GM21825 (cell line): ENCODE measurements at regions not wholly inside any gene's neighbourhood (a gene's known extent, or its start where the extent isn't known, plus 50 kb on each side); places are given as distances from the start of the nearest gene placed in this dataset.
"Not testable (repeated sequence)": the region's sequence is repeated elsewhere in the genome, so short reads cannot be mapped to it uniquely, and the experiment has no call there.

Experiments used
- ATAC-seq: cut with Tn5 transposase; IDR thresholded peaks from one replicate; pipeline ENCODE4 v1.9.1; 2021; ENCODE audit warnings: mild to moderate bottlenecking, moderate library complexity; ENCODE audit not compliant: unreplicated experiment

GRCh38 chr20:48040051-48040450, 254.8 kb upstream of the SULF2 start:
- no peak for ATAC-seq

GRCh38 chr20:48039514-48039913, 254.2 kb upstream of the SULF2 start:
- no peak for ATAC-seq

DNA sequence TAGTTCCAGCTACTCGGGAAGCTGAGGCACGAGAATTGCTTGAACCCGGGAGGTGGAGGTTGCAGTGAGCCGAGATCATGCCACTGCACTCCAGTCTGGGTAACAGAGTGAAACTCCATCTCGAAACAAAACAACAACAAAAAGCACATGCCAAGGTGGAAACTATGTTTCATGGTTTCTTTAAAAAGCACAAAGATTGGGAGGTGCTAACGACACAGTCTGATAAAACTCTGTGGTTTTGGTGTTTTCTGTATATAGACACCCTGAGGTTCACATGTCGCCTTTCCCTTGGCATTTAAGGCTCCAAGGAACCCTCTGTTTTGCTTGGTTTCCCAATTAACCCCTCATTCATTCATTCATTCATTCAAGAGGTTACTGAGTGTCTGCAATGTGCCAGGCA, 253.4 kb upstream of the SULF2 start:
- no peak for ATAC-seq

- not testable (repeated sequence) for ATAC-seq
Observed at GRCh38 chr20:48037798-48038197, 252.5 kb upstream of the SULF2 start.

DNA sequence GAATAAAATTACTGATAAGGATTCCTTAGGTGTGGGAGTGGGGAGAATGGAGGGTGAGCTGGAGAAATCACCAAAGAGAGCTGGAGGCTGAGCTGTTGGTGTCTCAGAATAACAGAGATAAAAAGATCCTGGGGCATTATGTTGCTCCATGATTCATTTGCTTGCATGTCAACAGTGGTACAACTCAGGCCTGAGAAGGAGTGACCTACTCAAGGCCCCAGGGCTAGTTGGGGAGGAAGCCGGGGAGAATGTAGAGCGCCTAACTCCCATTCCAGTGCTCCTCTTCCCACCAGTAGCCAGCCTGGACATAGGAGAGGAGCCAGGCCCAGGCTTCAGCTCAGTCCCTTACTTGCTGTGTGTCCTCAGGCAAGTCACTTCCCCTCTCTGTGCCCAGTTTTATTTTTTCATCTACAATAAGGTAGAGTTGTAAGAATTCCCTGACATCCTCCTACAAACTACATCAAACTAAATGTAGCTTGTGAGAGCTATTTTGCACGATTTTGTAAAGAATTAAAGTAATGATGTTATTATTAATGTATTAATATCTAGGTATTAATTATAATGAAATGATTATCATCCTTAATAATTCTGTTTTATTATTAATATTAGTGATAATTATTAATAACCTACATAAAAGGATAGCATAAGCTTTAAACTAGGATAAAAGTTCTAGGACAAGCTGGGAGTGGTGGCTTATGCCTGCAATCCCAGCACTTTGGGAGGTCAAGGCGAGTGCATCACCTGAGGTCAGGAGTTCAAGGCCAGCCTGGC, 250.9 kb upstream of the SULF2 start:
- ATAC-seq = no peak

GRCh38 chr20:48034751-48035150, 249.5 kb upstream of the SULF2 start:
- ATAC-seq = no peak

- not testable (repeated sequence) for ATAC-seq
Observed at GRCh38 chr20:48033005-48033404, 247.7 kb upstream of the SULF2 start.

DNA sequence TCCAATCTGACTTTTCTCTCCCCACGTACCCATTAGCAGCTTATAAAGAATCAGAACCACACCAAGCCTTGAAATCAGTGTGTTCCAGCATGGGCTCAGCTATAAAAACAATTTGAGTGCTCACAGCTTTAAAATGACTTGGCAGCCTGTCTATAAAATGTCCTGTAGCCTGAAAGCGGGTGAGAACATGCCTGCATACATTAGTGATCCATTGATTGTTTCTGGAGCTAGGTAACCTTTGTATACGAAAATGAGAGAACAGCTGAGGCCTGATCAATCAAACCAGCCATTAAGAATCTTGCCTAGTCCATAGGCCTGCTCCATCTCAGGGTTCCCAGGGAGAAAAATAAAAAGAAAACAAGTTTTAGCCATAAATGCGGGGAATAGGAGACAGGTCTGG, 245.8 kb upstream of the SULF2 start:
- no peak for ATAC-seq

- ATAC-seq = no peak
Observed at GRCh38 chr20:48026981-48027592, 241.8 kb upstream of the SULF2 start.

DNA sequence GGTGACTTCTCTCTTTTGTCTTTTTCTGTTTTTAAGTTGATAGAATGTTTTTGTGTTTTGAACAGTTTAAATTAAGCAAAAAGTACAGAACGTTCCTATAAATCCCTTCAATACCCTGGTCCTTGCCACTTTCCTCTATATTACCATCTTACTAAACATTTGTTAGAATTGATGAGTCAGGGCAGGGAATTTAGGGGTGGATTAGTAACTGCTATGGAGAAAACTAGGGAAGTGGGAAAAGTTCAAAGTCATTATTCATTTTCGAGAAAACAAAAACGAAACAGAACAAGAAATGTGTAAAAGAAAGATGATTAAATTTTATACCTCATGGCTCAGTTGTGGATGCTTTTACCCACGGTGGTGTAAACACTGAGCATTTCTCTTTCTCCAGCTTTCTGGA, 240.4 kb upstream of the SULF2 start:
- no peak for ATAC-seq

DNA sequence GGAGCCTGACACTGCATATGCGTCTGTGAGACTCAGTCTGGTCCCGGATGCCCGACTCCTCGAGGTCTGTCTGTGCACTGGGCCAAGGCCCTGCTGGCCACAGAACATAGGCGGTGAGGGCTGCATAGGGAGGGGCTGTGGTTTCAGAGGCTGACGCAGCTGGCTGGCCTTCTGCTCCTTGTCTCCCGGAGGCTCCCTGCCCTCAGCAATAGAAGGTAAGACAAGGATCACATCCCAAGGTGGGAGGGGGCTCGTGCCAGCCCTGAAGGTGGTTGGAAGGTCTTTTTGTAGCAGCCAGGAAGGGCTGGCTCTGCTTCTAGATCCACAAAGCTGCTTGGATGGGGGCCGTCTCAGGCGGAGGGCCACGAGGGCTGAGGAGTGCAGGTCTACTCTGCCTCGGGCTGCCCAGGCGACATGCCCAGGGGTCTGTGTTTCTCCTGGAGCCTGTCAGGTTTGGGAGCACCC, 239.8 kb upstream of the SULF2 start:
- ATAC-seq = no peak

DNA sequence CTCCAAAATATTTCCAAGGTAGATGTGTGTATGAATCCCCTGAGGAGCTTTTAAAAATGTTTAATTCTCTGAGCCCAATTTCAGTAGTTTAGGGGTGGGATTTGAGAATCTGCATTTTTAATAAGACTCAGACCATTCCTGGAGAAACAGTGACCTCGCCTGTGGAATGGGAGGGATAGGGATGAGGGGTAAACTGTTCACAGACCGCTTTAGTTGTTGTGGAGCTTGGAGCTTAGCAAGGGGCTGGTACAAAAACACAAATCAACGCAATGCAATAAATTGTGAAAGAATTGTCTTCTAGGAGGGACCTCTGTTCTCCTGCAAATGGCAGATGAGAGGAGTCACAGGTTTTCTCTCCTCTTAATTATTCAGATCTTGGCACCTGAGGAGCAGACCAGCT, 239.3 kb upstream of the SULF2 start:
- ATAC-seq = no peak

- ATAC-seq = not testable (repeated sequence)
Observed at GRCh38 chr20:48020696-48021095, 235.4 kb upstream of the SULF2 start.

GRCh38 chr20:48019940-48020339, 234.7 kb upstream of the SULF2 start:
- ATAC-seq = no peak

DNA sequence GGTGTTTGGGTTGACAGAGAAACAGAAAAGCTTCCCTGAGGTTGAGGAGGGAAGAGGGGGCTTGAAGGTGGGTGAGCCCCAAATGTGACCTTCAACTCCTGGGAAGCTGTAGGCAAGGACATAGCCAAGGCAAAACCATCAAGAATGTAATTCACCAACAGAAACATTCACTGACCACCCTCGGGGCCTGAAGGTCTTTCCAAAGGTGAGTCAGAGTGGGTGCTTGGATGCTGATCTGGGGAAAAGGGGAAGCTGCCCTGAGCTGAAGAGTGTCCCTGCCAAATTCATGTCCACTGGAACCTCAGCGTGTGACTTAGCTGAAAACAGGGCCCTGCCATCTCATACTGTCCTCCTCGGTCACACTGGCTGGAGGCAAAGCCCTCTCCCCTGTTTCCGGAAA, 234.2 kb upstream of the SULF2 start:
- ATAC-seq = no peak

- not testable (repeated sequence) for ATAC-seq
Observed at GRCh38 chr20:48018851-48019250, 233.6 kb upstream of the SULF2 start.

DNA sequence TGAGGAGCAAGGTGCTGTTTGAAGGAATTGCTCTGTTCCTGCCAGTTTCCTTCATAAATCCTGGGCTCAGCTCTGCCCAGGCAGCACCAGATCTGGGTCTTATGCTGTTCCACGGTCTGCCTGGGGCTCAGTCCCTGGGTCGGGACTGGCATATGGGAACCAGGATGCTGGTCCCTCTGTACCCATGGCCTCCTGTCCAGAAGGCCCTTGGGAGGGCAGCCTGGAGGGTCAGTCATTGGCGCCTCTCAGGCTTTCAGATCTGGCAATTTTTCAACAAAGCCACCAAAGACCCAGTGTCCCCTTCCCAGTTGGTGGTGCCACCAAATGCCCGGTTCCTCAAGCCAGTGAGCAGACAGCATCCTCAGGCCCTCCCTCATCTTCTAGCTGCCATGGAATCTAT, 232.7 kb upstream of the SULF2 start:
- ATAC-seq = no peak

DNA sequence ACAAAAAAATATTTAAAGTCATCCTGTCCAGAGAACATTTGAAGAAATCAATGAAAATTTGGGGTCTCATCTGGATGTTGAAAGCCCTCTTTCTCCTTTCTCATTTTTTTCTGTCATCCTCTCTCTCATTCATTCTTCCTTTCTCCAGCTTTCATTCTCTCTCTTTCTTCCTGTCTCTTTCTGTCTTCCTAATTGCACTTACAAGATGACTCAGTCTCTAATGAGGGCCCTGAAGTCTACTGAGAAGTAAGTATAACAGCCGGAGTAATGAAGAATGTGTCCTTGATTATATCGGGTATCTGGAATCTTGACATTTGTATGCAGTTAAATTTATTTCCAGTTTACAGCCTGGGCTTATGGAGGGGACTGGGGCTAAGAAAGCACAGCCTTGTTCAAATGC, 232.2 kb upstream of the SULF2 start:
- no peak for ATAC-seq

- ATAC-seq = no peak
Observed at GRCh38 chr20:48015943-48016723, 230.9 kb upstream of the SULF2 start.

GRCh38 chr20:48015141-48015910, 230.0 kb upstream of the SULF2 start:
- ATAC-seq = no peak

- ATAC-seq = no peak
Observed at GRCh38 chr20:48012401-48012974, 227.2 kb upstream of the SULF2 start.
